ENCODE measurements at regions not wholly inside any gene's neighbourhood (a gene's known extent, or its start where the extent isn't known, plus 50 kb on each side); places are given as distances from the start of the nearest gene placed in this dataset.

- TF ChIP-seq CTCF (IDR thresholded peaks at IDR 0.05; ENCODE audit: low read length, missing control alignments), result no peak
Observed at GRCh38 chr5:118761814-118762213, 226.5 kb downstream of the DTWD2 start.

GRCh38 chr5:118752969-118753368 lies 235.4 kb downstream of the DTWD2 start:
- DNase-seq (ENCODE audit: low read depth), result no peak
- no peak for TF ChIP-seq CTCF (IDR thresholded peaks at IDR 0.05; ENCODE audit: low read length, missing control alignments)
- no peak overlapping the region for H3K4me3 ChIP-seq (replicated peaks; ENCODE audit: low read depth, low read length)

More at GRCh38 chr5:118761814-118762213, 226.5 kb downstream of the DTWD2 start:
- DNase-seq (ENCODE audit: low read depth), result no peak
- no peak overlapping the region for H3K4me3 ChIP-seq (replicated peaks; ENCODE audit: low read depth, low read length)

GRCh38 chr5:118736396-118736795 lies 252.0 kb downstream of the DTWD2 start:
- no peak for DNase-seq (ENCODE audit: low read depth)
- no peak overlapping the region for H3K4me3 ChIP-seq (replicated peaks; ENCODE audit: low read depth, low read length)
- no peak for TF ChIP-seq CTCF (IDR thresholded peaks at IDR 0.05; ENCODE audit: low read length, missing control alignments)

- no peak for TF ChIP-seq CTCF (IDR thresholded peaks at IDR 0.05; ENCODE audit: low read length, missing control alignments)
- H3K4me3 ChIP-seq (replicated peaks; ENCODE audit: low read depth, low read length), result no peak overlapping the region
- no peak for DNase-seq (ENCODE audit: low read depth)
Observed at GRCh38 chr5:118733394-118733793, 255.0 kb downstream of the DTWD2 start.

- DNase-seq (ENCODE audit: low read depth), result no peak
- TF ChIP-seq CTCF (IDR thresholded peaks at IDR 0.05; ENCODE audit: low read length, missing control alignments), result no peak
- H3K4me3 ChIP-seq (replicated peaks; ENCODE audit: low read depth, low read length), result no peak overlapping the region
Observed at GRCh38 chr5:118728191-118728590, 260.2 kb downstream of the DTWD2 start.

- TF ChIP-seq CTCF (IDR thresholded peaks at IDR 0.05; ENCODE audit: low read length, missing control alignments), result no peak
- no peak for DNase-seq (ENCODE audit: low read depth)
- no peak overlapping the region for H3K4me3 ChIP-seq (replicated peaks; ENCODE audit: low read depth, low read length)
Observed at GRCh38 chr5:118726891-118727290, 261.5 kb downstream of the DTWD2 start.

- H3K4me3 ChIP-seq (replicated peaks; ENCODE audit: low read depth, low read length), result no peak overlapping the region
- no peak for TF ChIP-seq CTCF (IDR thresholded peaks at IDR 0.05; ENCODE audit: low read length, missing control alignments)
- no peak for DNase-seq (ENCODE audit: low read depth)
Observed at GRCh38 chr5:118723021-118723338, 265.4 kb downstream of the DTWD2 start.
